PC-9 (cell line): ENCODE measurements at regions not wholly inside any gene's neighbourhood (a gene's known extent, or its start where the extent isn't known, plus 50 kb on each side); places are given as distances from the start of the nearest gene placed in this dataset.
A peak's percentile ranks its signal among the peaks of the same experiment; 100 is the strongest.

Experiments
- BruUV-seq: library from RNA; stranded (reverse); fragments of 400-500 nt; replicated peaks from 2 replicates; lab custom pipeline; 2021; lab: Mats Ljungman, UMichigan
- CTCF ChIA-PET: fragments of 300-600 bp; sonication (Branson Sonifier 250); formaldehyde crosslinking; loops from one replicate; lab custom pipeline; 2022; ENCODE audit warnings: antibody characterized with exemption; lab: Charles Lee
- POLR2A ChIA-PET: fragments of 300-600 bp; sonication (Branson Sonifier 250); formaldehyde crosslinking; loops from one replicate; lab custom pipeline; 2022; ENCODE audit warnings: antibody characterized with exemption; ENCODE audit not compliant: unreplicated experiment; lab: Charles Lee
- DNase-seq, 2 experiments: peaks; one replicate each; pipeline versions ENCODE4 v3.0.0 to v3.0.0-alpha.2; 2015 to 2022; ENCODE audit warnings: mixed read lengths in 1 of 2
- H2AFZ ChIP-seq: fragments of 200-600 bp; sonication (generic); 2 replicates; pipeline ENCODE4 v1.8.1; 2017; ENCODE audit warnings: antibody characterized with exemption
- H3F3A ChIP-seq: fragments of 200-600 bp; sonication (generic); 2 replicates; pipeline ENCODE4 v1.8.1; 2017; ENCODE audit warnings: antibody characterized with exemption, mild to moderate bottlenecking, low read depth; ENCODE audit not compliant: insufficient read depth
- H3K27ac ChIP-seq: fragments of 200-600 bp; sonication (generic); 2 replicates; pipeline ENCODE4 v1.6.1; 2016; ENCODE audit warnings: mixed run types
- H3K27me3 ChIP-seq: fragments of 200-600 bp; sonication (generic); 2 replicates; pipeline ENCODE4 v1.6.1; 2016; ENCODE audit warnings: low read depth, mixed run types; ENCODE audit not compliant: insufficient read depth
- H3K36me3 ChIP-seq: fragments of 200-600 bp; sonication (generic); 2 replicates; pipeline ENCODE4 v1.6.1; 2016; ENCODE audit warnings: low read depth, mixed run types
- H3K4me1 ChIP-seq: fragments of 200-600 bp; sonication (generic); replicated peaks from 2 replicates; pipeline ENCODE4 v1.6.1; 2016; ENCODE audit warnings: mixed run types; ENCODE audit not compliant: insufficient read depth
- H3K4me2 ChIP-seq: fragments of 200-600 bp; sonication (generic); 2 replicates; pipeline ENCODE4 v1.6.1; 2017; ENCODE audit warnings: mixed run types
- H3K4me3 ChIP-seq: fragments of 200-600 bp; sonication (generic); 2 replicates; pipeline ENCODE4 v1.6.1; 2016; ENCODE audit warnings: mixed run types
- H3K79me2 ChIP-seq: fragments of 200-600 bp; sonication (generic); 2 replicates; pipeline ENCODE4 v1.6.1; 2017; ENCODE audit warnings: low read depth, mixed run types
- H3K9me2 ChIP-seq: fragments of 200-600 bp; sonication (generic); 2 replicates; pipeline ENCODE4 v1.8.1; 2017; ENCODE audit warnings: mild to moderate bottlenecking; ENCODE audit not compliant: insufficient read depth
- H3K9me3 ChIP-seq: fragments of 200-600 bp; sonication (generic); 2 replicates; pipeline ENCODE4 v1.8.1; 2016; ENCODE audit warnings: low read depth; ENCODE audit not compliant: insufficient read depth
- H4K20me1 ChIP-seq: fragments of 200-600 bp; sonication (generic); 2 replicates; pipeline ENCODE4 v1.8.1; 2017; ENCODE audit not compliant: insufficient read depth
- EZH2 ChIP-seq: fragments of 200-600 bp; sonication (generic); IDR thresholded peaks from 2 replicates; pipeline ENCODE4 v1.8.0; 2017; ENCODE audit warnings: antibody characterized with exemption, low read depth
- intact Hi-C: fragments of 100-400 bp; cut with micrococcal nuclease; formaldehyde crosslinking; loops from one replicate; pipeline ENCODE4 v1.10.0; 2022; ENCODE audit not compliant: unreplicated experiment
- TF ChIP-seq, protein P1 (sequence below): fragments of 200-600 bp; sonication (generic); conservative IDR thresholded peaks from 2 replicates; pipeline ENCODE4 v1.6.1; 2017; ENCODE audit warnings: mixed run types, antibody characterized with exemption, mild to moderate bottlenecking, moderate library complexity

DNA sequence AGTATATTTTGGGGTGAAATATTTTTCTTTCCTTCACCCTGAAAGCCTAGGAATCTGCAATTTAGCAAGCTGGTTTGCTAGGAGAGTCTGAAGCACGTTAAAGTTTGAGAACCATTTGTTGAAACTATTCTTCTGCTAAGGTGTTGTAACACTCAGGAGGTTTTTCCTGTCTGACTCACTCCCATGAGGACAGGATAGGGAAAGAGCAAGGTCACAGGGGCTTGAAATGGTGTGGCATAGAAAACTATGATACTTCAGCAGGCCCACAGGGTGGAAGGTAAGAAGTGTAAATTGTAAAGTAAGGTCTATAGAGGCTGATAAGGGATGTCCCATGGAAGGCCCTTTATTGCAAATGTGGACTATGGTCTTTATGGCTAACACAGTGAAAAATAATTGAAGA lies 177.7 kb upstream of the ZC3H15 start:
- H3K4me2 ChIP-seq, result peak overlapping the region; percentile 47
- intact Hi-C loops, result no loop called here
- H3K9me2 ChIP-seq, result no peaks in the 10 kb centered on the region
- H2AFZ ChIP-seq, result peak overlapping the region; percentile 27; the same call in 1 of the 2 replicates
- H3K36me3 ChIP-seq, result no peaks in the 10 kb centered on the region
- ChIA-PET CTCF (no interaction called here), POLR2A (no interaction called here)
- H3K4me1 ChIP-seq, result peaks cover 13% of the 10 kb centered on the region
- H3K27me3 ChIP-seq, result no peaks in the 10 kb centered on the region
- H3K9me3 ChIP-seq, result no peaks in the 10 kb centered on the region
- TF ChIP-seq, protein P1, sequence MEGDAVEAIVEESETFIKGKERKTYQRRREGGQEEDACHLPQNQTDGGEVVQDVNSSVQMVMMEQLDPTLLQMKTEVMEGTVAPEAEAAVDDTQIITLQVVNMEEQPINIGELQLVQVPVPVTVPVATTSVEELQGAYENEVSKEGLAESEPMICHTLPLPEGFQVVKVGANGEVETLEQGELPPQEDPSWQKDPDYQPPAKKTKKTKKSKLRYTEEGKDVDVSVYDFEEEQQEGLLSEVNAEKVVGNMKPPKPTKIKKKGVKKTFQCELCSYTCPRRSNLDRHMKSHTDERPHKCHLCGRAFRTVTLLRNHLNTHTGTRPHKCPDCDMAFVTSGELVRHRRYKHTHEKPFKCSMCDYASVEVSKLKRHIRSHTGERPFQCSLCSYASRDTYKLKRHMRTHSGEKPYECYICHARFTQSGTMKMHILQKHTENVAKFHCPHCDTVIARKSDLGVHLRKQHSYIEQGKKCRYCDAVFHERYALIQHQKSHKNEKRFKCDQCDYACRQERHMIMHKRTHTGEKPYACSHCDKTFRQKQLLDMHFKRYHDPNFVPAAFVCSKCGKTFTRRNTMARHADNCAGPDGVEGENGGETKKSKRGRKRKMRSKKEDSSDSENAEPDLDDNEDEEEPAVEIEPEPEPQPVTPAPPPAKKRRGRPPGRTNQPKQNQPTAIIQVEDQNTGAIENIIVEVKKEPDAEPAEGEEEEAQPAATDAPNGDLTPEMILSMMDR, result no peak
- no peak for TF ChIP-seq EZH2
- peak overlapping the region; percentile 33; the same call in 1 of the 2 replicates for H3K27ac ChIP-seq
- no peak overlapping the region for H3K4me3 ChIP-seq
- H3F3A ChIP-seq, result no peaks in the 10 kb centered on the region
- no TSS peak for BruUV-seq
- DNase-seq, result no peak
- H3K79me2 ChIP-seq, result no peaks in the 10 kb centered on the region
- no peaks in the 10 kb centered on the region for H4K20me1 ChIP-seq

DNA sequence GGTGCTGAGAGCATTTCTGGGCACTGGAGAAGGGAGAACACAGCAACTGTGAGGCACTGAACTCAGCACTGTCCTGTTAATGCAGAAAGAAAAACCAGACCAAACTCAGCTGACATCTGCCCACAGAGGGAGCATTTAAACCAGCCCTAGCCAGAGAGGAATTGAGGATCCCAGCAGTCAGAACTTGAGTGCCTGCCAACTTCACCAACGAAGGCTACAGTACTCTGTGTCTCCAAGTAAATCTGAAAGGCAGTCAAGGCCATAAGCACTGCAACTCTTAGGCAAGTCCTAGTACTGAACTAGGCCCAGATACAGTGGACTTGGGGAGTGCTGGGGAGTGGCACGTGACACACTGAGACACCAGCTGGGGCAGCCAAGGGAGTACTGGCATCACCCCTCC lies 176.2 kb upstream of the ZC3H15 start:
- TF ChIP-seq, protein P1, result no peak
- no peak for TF ChIP-seq EZH2
- no TSS peak for BruUV-seq
- Histone ChIP-seq H3K9me2 (no peaks in the 10 kb centered on the region), H3K27me3 (no peaks in the 10 kb centered on the region), H4K20me1 (no peaks in the 10 kb centered on the region), H3K36me3 (no peaks in the 10 kb centered on the region), H3K9me3 (no peaks in the 10 kb centered on the region), H3K4me2 (no peak overlapping the region), H3K27ac (no peak overlapping the region), H3K79me2 (no peaks in the 10 kb centered on the region), H3K4me1 (peaks cover 13% of the 10 kb centered on the region), H3F3A (no peaks in the 10 kb centered on the region), H2AFZ (no peak overlapping the region), H3K4me3 (no peak overlapping the region)
- CTCF ChIA-PET, result no interaction called here
- no peak for DNase-seq
- POLR2A ChIA-PET, result no interaction called here
- intact Hi-C loops, result no loop called here

DNA sequence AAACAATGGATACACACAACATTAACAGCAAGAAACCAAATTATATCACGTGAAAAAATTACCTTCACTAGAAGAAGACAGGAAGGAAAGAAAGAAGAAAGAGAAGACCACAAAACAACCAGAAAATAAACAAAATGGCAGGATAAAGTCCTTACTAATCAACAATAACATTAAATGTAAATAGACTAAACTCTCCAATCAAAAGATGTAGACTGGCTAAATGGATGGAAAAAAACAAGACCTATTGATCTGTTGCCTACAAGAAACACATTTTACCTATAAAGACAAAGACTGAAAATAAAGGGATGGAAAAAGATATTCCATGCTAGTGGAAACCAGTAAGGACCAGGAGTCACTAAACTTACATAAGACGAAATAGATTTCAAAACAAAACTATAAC lies 167.0 kb upstream of the ZC3H15 start:
- Histone ChIP-seq H3K9me3 (0 out of 2 replicates have a peak, but pooled peaks cover 3% of the 10 kb centered on the region), H3K27me3 (no peaks in the 10 kb centered on the region), H2AFZ (no peak overlapping the region), H3K4me1 (no peaks in the 10 kb centered on the region), H3K9me2 (no peaks in the 10 kb centered on the region), H3K4me2 (no peak overlapping the region), H3F3A (no peaks in the 10 kb centered on the region), H3K36me3 (no peaks in the 10 kb centered on the region), H3K4me3 (no peak overlapping the region), H3K27ac (no peak overlapping the region), H4K20me1 (no peaks in the 10 kb centered on the region), H3K79me2 (no peaks in the 10 kb centered on the region)
- BruUV-seq, result no TSS peak
- CTCF ChIA-PET, result no interaction called here
- DNase-seq, result no peak
- TF ChIP-seq EZH2, result no peak
- TF ChIP-seq, protein P1, result no peak
- POLR2A ChIA-PET, result no interaction called here
- intact Hi-C loops, result no loop called here
